Natural killer cell (primary cell): ENCODE measurements at regions not wholly inside any gene's neighbourhood (a gene's known extent, or its start where the extent isn't known, plus 50 kb on each side); places are given as distances from the start of the nearest gene placed in this dataset.

ENCODE experiments used
- ATAC-seq, 3 donors: fragments of 150-1000 bp in 2 of 3; fragments of 200-7000 bp in 1 of 3; cut with Tn5 transposase; 1 replicate in 1 of 3; 2 replicates in 2 of 3; pipeline ENCODE4 v1.10.0; 2021; ENCODE audit warnings: mild to moderate bottlenecking in 2 of 3, moderate library complexity in 2 of 3
- DNase-seq, 2 donors: peaks; one replicate each; pipeline versions ENCODE4 v3.0.0 to v3.0.0-alpha.2; 2013 to 2021; ENCODE audit warnings: mixed read lengths in 1 of 2
- H3K27ac ChIP-seq: one replicate; pipeline ENCODE4 v1.5.1; 2013; ENCODE audit warnings: mild to moderate bottlenecking, low read length
- H3K27me3 ChIP-seq: one replicate; pipeline ENCODE4 v1.6.1; 2013; ENCODE audit warnings: low read length; ENCODE audit not compliant: control insufficient read depth, insufficient read depth
- H3K36me3 ChIP-seq: one replicate; pipeline ENCODE4 v1.6.1; 2013; ENCODE audit warnings: low read length; ENCODE audit not compliant: control insufficient read depth, insufficient read depth
- H3K4me1 ChIP-seq: one replicate; pipeline ENCODE4 v1.6.1; 2013; ENCODE audit warnings: low read length; ENCODE audit not compliant: control insufficient read depth, insufficient read depth
- H3K4me3 ChIP-seq: one replicate; pipeline ENCODE4 v1.5.1; 2013; ENCODE audit warnings: low read length
- H3K9me3 ChIP-seq: one replicate; pipeline ENCODE4 v1.6.1; 2013; ENCODE audit warnings: low read length; ENCODE audit not compliant: control insufficient read depth, insufficient read depth
- H3K27ac Mint-ChIP-seq, 2 donors: one replicate each; pipeline ENCODE4 v1.8.0; 2022; ENCODE audit warnings: mild to moderate bottlenecking in 2 of 2, mixed read lengths in 2 of 2, moderate library complexity in 1 of 2
- H3K27me3 Mint-ChIP-seq, 2 donors: one replicate each; pipeline ENCODE4 v1.8.0; 2022; ENCODE audit warnings: low read depth in 2 of 2, mixed read lengths in 2 of 2
- H3K36me3 Mint-ChIP-seq: one replicate; pipeline ENCODE4 v1.8.0; 2022; ENCODE audit warnings: mixed read lengths
- H3K4me1 Mint-ChIP-seq, 2 donors: one replicate each; pipeline ENCODE4 v1.8.0; 2022; ENCODE audit warnings: mixed read lengths in 2 of 2
- H3K4me3 Mint-ChIP-seq: one replicate; pipeline ENCODE4 v1.8.0; 2022; ENCODE audit warnings: mild to moderate bottlenecking, moderate library complexity, mixed read lengths
- H3K9me3 Mint-ChIP-seq, 2 donors: one replicate each; pipeline ENCODE4 v1.8.0; 2022; ENCODE audit warnings: mixed read lengths in 2 of 2
- WGBS: methylation state at CpG from one replicate; pipeline ENCODE4 v1.1.7; 2013; ENCODE audit warnings: missing lambda C conversion rate; ENCODE audit not compliant: insufficient coverage; 5-methylcytosine and 5-hydroxymethylcytosine counted together
- intact Hi-C: fragments of 100-400 bp; cut with micrococcal nuclease; formaldehyde crosslinking; loops from one replicate; pipeline ENCODE4 v1.14.2; 2022
- TF ChIP-seq, protein P1 (sequence below): fragments of 200-600 bp; IDR thresholded peaks from one replicate; pipeline ENCODE4 v1.8.0; 2022; ENCODE audit warnings: antibody characterized with exemption

DNA sequence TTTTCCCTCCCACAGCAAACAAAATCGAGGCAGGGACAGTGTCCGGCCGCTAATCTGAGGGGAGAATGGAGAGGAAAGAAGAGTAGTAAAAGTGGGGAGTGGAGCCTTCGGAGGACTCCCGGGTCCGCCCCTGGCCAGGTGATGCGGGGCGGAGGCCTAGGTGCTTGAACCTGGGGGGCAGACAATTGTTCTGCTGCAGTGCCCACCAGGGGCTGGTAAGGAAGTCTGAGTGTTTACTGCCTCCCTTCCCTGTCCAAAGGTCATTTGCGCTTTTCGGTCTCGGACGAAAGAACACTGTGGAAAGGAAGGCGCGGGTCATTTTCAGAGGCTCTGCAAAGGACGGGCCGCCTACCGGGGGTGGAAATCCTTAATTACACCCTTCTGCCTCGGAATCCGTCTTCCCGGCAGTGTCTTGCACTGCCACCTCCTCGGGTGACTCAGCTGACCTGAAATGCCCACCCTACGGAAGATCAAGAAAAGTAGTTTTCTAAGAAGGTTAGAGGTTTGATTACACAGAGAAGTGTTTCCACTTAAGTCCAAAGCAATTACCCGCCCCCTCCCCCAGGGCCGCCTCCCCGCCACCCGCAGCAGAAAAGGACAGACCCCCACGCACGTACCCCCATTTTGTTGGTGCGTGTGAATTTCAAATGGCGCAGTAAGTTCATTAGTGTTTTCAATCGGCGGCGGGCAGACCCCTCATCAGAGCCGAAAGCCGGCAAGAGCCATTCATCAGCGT is 99.9 kb upstream of the TENM3 start:
- H3K9me3 ChIP-seq, result no peaks in the 10 kb centered on the region
- peaks cover 52 to 70% of the 10 kb centered on the region in 2 donors for H3K27me3 Mint-ChIP-seq
- intact Hi-C loops, result no loop called here
- 5% methylated on average over 32 of the region's 36 CpGs for WGBS
- peaks cover 13% of the 10 kb centered on the region for H3K4me1 ChIP-seq
- ATAC-seq (no peak), DNase-seq (no peak)
- H3K4me3 ChIP-seq, result no peak overlapping the region
- peaks cover 40% of the 10 kb centered on the region for H3K27me3 ChIP-seq
- no peaks in the 10 kb centered on the region for H3K36me3 ChIP-seq
- TF ChIP-seq, protein P1, sequence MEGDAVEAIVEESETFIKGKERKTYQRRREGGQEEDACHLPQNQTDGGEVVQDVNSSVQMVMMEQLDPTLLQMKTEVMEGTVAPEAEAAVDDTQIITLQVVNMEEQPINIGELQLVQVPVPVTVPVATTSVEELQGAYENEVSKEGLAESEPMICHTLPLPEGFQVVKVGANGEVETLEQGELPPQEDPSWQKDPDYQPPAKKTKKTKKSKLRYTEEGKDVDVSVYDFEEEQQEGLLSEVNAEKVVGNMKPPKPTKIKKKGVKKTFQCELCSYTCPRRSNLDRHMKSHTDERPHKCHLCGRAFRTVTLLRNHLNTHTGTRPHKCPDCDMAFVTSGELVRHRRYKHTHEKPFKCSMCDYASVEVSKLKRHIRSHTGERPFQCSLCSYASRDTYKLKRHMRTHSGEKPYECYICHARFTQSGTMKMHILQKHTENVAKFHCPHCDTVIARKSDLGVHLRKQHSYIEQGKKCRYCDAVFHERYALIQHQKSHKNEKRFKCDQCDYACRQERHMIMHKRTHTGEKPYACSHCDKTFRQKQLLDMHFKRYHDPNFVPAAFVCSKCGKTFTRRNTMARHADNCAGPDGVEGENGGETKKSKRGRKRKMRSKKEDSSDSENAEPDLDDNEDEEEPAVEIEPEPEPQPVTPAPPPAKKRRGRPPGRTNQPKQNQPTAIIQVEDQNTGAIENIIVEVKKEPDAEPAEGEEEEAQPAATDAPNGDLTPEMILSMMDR, result no peak
- H3K4me1 Mint-ChIP-seq, result peaks cover 0 to 4% of the 10 kb centered on the region in 2 donors
- no peaks in the 10 kb centered on the region for H3K36me3 Mint-ChIP-seq
- H3K4me3 Mint-ChIP-seq, result peak overlapping the region; percentile 25
- H3K27ac Mint-ChIP-seq, result no peak overlapping the region
- peaks cover 0 to 1% of the 10 kb centered on the region in 2 donors for H3K9me3 Mint-ChIP-seq
- no peak overlapping the region for H3K27ac ChIP-seq

DNA sequence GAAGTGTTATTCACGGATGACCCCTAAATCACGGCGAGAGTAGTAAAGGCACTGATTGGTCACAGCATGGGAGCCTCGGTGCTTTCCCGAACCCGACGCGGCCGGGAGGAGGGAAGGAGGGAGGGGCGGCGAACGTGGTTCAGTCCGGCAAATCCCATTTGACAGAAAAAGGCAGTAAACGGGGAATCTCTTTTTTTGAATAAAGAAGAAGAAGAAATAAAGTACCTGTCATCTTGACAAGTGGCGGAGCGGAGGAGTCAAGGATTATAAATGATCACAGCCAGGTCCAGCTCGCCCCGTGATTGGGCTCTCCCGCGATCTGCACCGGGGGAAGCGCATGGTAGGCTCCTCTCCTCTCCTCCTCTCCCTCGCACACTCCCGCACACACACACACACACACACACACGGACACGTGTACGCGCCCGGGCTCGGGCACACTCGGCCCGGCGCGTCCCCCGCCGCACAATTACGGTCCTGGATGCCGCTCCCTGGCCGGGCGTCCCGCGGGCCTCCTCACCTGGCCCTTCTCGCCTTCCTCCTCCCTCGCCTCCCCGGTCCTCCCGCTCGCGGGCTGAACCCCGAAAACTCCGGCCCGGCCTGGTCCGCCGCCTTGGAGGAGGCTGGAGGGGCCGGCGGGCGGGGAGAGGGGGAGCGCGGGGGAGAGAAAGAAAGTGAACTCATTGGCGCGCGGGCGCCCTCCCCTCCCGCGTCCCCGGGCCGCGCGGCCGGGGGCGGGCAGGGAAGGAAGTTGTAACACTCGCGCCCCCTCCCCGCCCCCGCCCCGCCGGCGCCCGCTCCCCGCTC is 99.2 kb upstream of the TENM3 start:
- Histone ChIP-seq H3K4me3 (no peak overlapping the region), H3K9me3 (no peaks in the 10 kb centered on the region), H3K27ac (no peak overlapping the region), H3K27me3 (peaks cover 45% of the 10 kb centered on the region), H3K4me1 (peaks cover 13% of the 10 kb centered on the region), H3K36me3 (no peaks in the 10 kb centered on the region)
- ATAC-seq (no peak), DNase-seq (no peak)
- peak overlapping the region; percentile 25 for H3K4me3 Mint-ChIP-seq
- peaks cover 0 to 2% of the 10 kb centered on the region in 2 donors for H3K4me1 Mint-ChIP-seq
- no peaks in the 10 kb centered on the region for H3K9me3 Mint-ChIP-seq
- no peaks in the 10 kb centered on the region for H3K36me3 Mint-ChIP-seq
- intact Hi-C loops, result no loop called here
- TF ChIP-seq, protein P1, result no peak
- under 1% methylated on average over 75 of the region's 79 CpGs for WGBS
- no peak overlapping the region for H3K27ac Mint-ChIP-seq
- peaks cover 49 to 62% of the 10 kb centered on the region in 2 donors for H3K27me3 Mint-ChIP-seq

DNA sequence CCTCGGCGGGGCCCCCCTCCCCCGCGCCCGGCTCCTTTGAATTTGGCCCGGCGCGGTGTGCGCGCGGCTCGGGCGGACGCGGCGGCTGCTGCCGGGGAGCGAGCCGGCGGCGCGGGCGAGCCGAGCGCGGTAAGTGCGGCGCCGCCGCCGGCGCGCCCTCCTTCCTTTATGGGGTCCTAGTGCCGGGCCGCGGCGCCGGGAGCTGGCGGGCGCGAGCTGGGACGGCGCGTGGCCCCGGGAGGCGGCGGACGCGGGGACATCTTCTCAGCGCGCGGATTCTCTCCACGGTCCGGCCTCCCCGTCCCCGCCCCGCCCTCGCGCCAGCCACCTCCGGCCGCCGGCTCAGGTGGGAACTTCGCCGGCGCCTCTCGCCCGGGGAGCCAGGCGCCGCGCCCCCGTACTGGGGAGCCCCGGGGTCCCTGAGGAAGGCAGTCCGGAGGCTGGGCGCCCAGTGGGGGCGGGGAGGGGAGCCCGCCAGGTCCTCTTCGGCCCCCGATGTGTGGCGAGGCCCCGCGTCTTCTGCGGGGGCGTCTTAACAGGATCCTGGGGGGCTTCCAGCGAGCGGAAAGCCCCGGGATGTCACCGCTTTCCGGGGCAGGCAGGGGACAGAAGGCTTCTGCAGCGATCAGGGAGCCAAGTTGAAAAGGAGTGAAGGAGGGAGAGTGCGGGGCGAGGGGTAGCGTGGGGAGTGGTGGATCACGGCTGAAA is 98.4 kb upstream of the TENM3 start:
- Histone ChIP-seq H3K4me1 (peaks cover 13% of the 10 kb centered on the region), H3K4me3 (no peak overlapping the region), H3K27me3 (peaks cover 41% of the 10 kb centered on the region), H3K9me3 (no peaks in the 10 kb centered on the region), H3K27ac (no peak overlapping the region), H3K36me3 (no peaks in the 10 kb centered on the region)
- Mint-ChIP-seq H3K4me3 (peak overlapping the region; percentile 31), H3K27ac (no peak overlapping the region), H3K9me3 (no peaks in the 10 kb centered on the region), H3K27me3 (peaks cover 47 to 55% of the 10 kb centered on the region in 2 donors), H3K36me3 (no peaks in the 10 kb centered on the region), H3K4me1 (no peaks in the 10 kb centered on the region)
- DNase-seq (no peak), ATAC-seq (no peak)
- TF ChIP-seq, protein P1, result no peak
- intact Hi-C loops, result no loop called here
- WGBS, result under 1% methylated on average over 93 of the region's 93 CpGs
